Stimulated activated CD8-positive, alpha-beta memory T cell treated with anti-CD3 and anti-CD28 coated beads, Interleukin-12 subunit alpha, Interleukin-12 subunit beta, amount 100 ng/mL, for 24 hours (primary cell): ENCODE measurements at regions not wholly inside any gene's neighbourhood (a gene's known extent, or its start where the extent isn't known, plus 50 kb on each side); places are given as distances from the start of the nearest gene placed in this dataset.

Source experiments
- DNase-seq: peaks from one replicate; pipeline ENCODE4 v3.0.0-alpha.2; 2020; ENCODE audit errors: extremely low read depth

GRCh38 chr14:87524011-87524410 is 469.0 kb downstream of the GALC start:
- no peak for DNase-seq

- no peak for DNase-seq
Observed at GRCh38 chr14:87522575-87522974, 470.4 kb downstream of the GALC start.

GRCh38 chr14:87508333-87508732 is 484.6 kb downstream of the GALC start:
- DNase-seq: no peak

- DNase-seq: no peak
Observed at GRCh38 chr14:87503711-87504110, 489.3 kb downstream of the GALC start.

- no peak for DNase-seq
Observed at GRCh38 chr14:87497301-87497700, 495.7 kb downstream of the GALC start.

GRCh38 chr14:87494010-87494409 is 499.0 kb downstream of the GALC start:
- DNase-seq: no peak

- no peak for DNase-seq
Observed at GRCh38 chr14:87492561-87492960, 500.4 kb downstream of the GALC start.

- DNase-seq: no peak
Observed at GRCh38 chr14:87491816-87492215, 501.2 kb downstream of the GALC start.

- no peak for DNase-seq
Observed at GRCh38 chr14:87489196-87489819, 503.7 kb downstream of the GALC start.

- DNase-seq: no peak
Observed at GRCh38 chr14:87483271-87484260, 509.4 kb downstream of the GALC start.

GRCh38 chr14:87468531-87468930 is 524.5 kb downstream of the GALC start:
- no peak for DNase-seq

- DNase-seq: no peak
Observed at GRCh38 chr14:87467578-87467977, 525.4 kb downstream of the GALC start.

- no peak for DNase-seq
Observed at GRCh38 chr14:87465770-87466169, 527.2 kb downstream of the GALC start.

- no peak for DNase-seq
Observed at GRCh38 chr14:87461704-87462103, 531.3 kb downstream of the GALC start.

- no peak for DNase-seq
Observed at GRCh38 chr14:87457720-87458119, 535.3 kb downstream of the GALC start.

GRCh38 chr14:87450193-87450592 is 542.8 kb downstream of the GALC start:
- DNase-seq: no peak

- DNase-seq: no peak
Observed at GRCh38 chr14:87449016-87449415, 544.0 kb downstream of the GALC start.

- DNase-seq: no peak
Observed at GRCh38 chr14:87443787-87444186, 549.2 kb downstream of the GALC start.

GRCh38 chr14:87443039-87443438 is 549.9 kb downstream of the GALC start:
- DNase-seq: no peak

- DNase-seq: no peak
Observed at GRCh38 chr14:87437158-87437557, 555.8 kb downstream of the GALC start.

GRCh38 chr14:87434680-87435079 is 558.3 kb downstream of the GALC start:
- DNase-seq: no peak

- DNase-seq: no peak
Observed at GRCh38 chr14:87434011-87434410, 559.0 kb downstream of the GALC start.

GRCh38 chr14:87432698-87433097 is 560.3 kb downstream of the GALC start:
- no peak for DNase-seq
